Stomach (tissue), 8 donors: ENCODE measurements at regions not wholly inside any gene's neighbourhood (a gene's known extent, or its start where the extent isn't known, plus 50 kb on each side); places are given as distances from the start of the nearest gene placed in this dataset.

ENCODE experiments used
- DNase-seq, 2 donors: peaks; one replicate each; pipeline versions ENCODE4 v3.0.0 to v3.0.0-alpha.2; 2013 to 2019
- H3K27ac ChIP-seq, 5 donors: fragments of 200-600 bp in 4 of 5; sonication (generic) in 4 of 5; one replicate each; pipeline ENCODE4 v1.5.1; 2013 to 2019; ENCODE audit warnings: mild to moderate bottlenecking in 1 of 5, moderate library complexity in 1 of 5
- H3K27me3 ChIP-seq, 3 donors: fragments of 200-600 bp; sonication (generic); one replicate each; pipeline ENCODE4 v1.5.1; 2017 to 2019; ENCODE audit warnings: mixed run types in 1 of 3
- H3K36me3 ChIP-seq, 4 donors: fragments of 200-600 bp; sonication (generic); 1 replicate in 3 of 4; 2 replicates in 1 of 4; pipeline ENCODE4 v1.5.1; 2016 to 2019
- H3K4me1 ChIP-seq, 4 donors: fragments of 200-600 bp; sonication (generic); one replicate each; pipeline ENCODE4 v1.5.1; 2016 to 2019
- H3K4me3 ChIP-seq, 4 donors: fragments of 200-600 bp; sonication (generic) in 3 of 4; one replicate each; pipeline ENCODE4 v1.5.1; 2016 to 2019; ENCODE audit warnings: mild to moderate bottlenecking in 1 of 4
- H3K9me3 ChIP-seq, 4 donors: fragments of 200-600 bp; sonication (generic); one replicate each; pipeline ENCODE4 v1.5.1; 2016 to 2019
- CTCF ChIP-seq, 7 experiments: fragments of 450-650 bp in 4 of 7; fragments of 200-600 bp in 3 of 7; sonication (generic) in 3 of 7; IDR thresholded peaks; one replicate each; pipeline ENCODE4 v1.5.1; 2016 to 2019; ENCODE audit warnings: antibody characterized with exemption in 7 of 7, control low read depth in 2 of 7, mild to moderate bottlenecking in 1 of 7
- EP300 ChIP-seq: sonication (generic); formaldehyde crosslinking; IDR thresholded peaks from one replicate; pipeline ENCODE4 v1.6.1; 2017; ENCODE audit warnings: antibody characterized with exemption
- POLR2A ChIP-seq, 4 donors: fragments of 450-650 bp; IDR thresholded peaks; one replicate each; pipeline ENCODE4 v1.6.1; 2016; ENCODE audit warnings: antibody characterized with exemption in 4 of 4, control low read depth in 2 of 4, mild to moderate bottlenecking in 1 of 4, moderate library complexity in 1 of 4
- POLR2AphosphoS5 ChIP-seq, 3 donors: sonication (generic); formaldehyde crosslinking; IDR thresholded peaks; one replicate each; pipeline ENCODE4 v1.6.1; 2016; ENCODE audit warnings: antibody characterized with exemption in 3 of 3
- WGBS, 5 donors: extraction: QIAGEN DNeasy Blood & Tissue Kit in 3 of 5; methylation state at CpG; one replicate each; pipeline versions ENCODE4 v1.1.5 to v1.1.7; 2013 to 2018; 5-methylcytosine and 5-hydroxymethylcytosine counted together
- intact Hi-C: fragments of 100-400 bp; cut with DNase I; formaldehyde crosslinking; loops from one replicate; pipeline ENCODE4 v1.15.1; 2023; ENCODE audit warnings: low total_unique reads
- donor health status: healthy with polysubstance abuse.
- donor health status: Bipolar disorder and iron deficiency.
- donor health status: healthy.

GRCh38 chr4:83170952-83171399 is 56.4 kb upstream of the PLAC8 start:
- Histone ChIP-seq H3K4me3 (no peak overlapping the region), H3K4me1 (no peaks in the 10 kb centered on the region), H3K27me3 (no peaks in the 10 kb centered on the region), H3K9me3 (no peaks in the 10 kb centered on the region), H3K27ac (no peak overlapping the region), H3K36me3 (no peaks in the 10 kb centered on the region)
- DNase-seq: no peak
- 65 to 77% (median 67%) methylated on average over 4 of the region's 4 CpGs for WGBS, 5 donors
- TF ChIP-seq EP300: no peak
- no peak for TF ChIP-seq CTCF (IDR thresholded peaks at IDR 0.05)
- TF ChIP-seq POLR2A (IDR thresholded peaks at IDR 0.05): no peak
- TF ChIP-seq POLR2AphosphoS5 (IDR thresholded peaks at IDR 0.05): no peak
- intact Hi-C loops: no loop called here
